B cell (primary cell): ENCODE measurements at regions not wholly inside any gene's neighbourhood (a gene's known extent, or its start where the extent isn't known, plus 50 kb on each side); places are given as distances from the start of the nearest gene placed in this dataset.

Source experiments
- EZH2 ChIP-seq: IDR thresholded peaks from 2 replicates; pipeline ENCODE4 v1.6.1; 2012; ENCODE audit warnings: borderline replicate concordance, low read depth, mild to moderate bottlenecking, moderate library complexity, low read length; ENCODE audit not compliant: insufficient read depth, poor library complexity, severe bottlenecking
- TF ChIP-seq, protein P1 (sequence below): fragments of 200-600 bp; IDR thresholded peaks from one replicate; pipeline ENCODE4 v1.8.0; 2022; ENCODE audit warnings: antibody characterized with exemption, mild to moderate bottlenecking

DNA sequence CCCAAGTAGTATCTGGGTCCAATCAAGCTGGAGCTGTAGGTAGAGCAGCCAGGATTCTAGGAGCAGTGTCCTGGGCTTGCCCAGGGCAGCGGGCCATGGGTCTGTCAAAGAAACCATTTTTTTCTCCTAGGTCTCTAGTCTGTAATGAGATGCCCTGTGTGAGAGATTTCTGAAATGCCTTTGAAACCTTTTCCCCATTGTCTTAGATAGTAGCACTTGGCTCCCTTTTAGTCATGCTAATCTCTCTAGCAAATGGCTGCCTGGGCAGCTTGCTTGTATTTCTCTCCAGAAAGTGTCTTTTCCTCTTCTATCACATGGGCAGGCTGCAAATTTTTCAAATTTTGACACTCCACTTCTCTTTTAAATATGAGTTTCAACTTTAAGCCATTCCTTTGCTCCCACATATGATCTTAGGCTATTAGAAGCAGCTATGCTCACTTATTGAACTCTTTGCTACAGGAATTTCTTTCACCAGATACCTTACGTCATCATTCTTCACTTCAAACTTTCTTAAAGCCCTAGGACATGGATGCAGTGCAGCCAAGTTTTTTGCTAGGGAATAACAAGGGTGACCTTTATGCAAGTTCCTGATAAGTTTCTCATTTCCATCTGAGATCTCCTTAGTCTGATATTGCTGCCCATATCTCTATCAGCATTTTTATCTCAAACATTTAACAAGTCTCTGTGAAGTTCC is 890.2 kb upstream of the VRK2 start:
- TF ChIP-seq, protein P1, sequence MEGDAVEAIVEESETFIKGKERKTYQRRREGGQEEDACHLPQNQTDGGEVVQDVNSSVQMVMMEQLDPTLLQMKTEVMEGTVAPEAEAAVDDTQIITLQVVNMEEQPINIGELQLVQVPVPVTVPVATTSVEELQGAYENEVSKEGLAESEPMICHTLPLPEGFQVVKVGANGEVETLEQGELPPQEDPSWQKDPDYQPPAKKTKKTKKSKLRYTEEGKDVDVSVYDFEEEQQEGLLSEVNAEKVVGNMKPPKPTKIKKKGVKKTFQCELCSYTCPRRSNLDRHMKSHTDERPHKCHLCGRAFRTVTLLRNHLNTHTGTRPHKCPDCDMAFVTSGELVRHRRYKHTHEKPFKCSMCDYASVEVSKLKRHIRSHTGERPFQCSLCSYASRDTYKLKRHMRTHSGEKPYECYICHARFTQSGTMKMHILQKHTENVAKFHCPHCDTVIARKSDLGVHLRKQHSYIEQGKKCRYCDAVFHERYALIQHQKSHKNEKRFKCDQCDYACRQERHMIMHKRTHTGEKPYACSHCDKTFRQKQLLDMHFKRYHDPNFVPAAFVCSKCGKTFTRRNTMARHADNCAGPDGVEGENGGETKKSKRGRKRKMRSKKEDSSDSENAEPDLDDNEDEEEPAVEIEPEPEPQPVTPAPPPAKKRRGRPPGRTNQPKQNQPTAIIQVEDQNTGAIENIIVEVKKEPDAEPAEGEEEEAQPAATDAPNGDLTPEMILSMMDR: no peak
- TF ChIP-seq EZH2: no peak
